ENCODE measurements at regions not wholly inside any gene's neighbourhood (a gene's known extent, or its start where the extent isn't known, plus 50 kb on each side); places are given as distances from the start of the nearest gene placed in this dataset.
A peak's percentile ranks its signal among the peaks of the same experiment; 100 is the strongest.

DNA sequence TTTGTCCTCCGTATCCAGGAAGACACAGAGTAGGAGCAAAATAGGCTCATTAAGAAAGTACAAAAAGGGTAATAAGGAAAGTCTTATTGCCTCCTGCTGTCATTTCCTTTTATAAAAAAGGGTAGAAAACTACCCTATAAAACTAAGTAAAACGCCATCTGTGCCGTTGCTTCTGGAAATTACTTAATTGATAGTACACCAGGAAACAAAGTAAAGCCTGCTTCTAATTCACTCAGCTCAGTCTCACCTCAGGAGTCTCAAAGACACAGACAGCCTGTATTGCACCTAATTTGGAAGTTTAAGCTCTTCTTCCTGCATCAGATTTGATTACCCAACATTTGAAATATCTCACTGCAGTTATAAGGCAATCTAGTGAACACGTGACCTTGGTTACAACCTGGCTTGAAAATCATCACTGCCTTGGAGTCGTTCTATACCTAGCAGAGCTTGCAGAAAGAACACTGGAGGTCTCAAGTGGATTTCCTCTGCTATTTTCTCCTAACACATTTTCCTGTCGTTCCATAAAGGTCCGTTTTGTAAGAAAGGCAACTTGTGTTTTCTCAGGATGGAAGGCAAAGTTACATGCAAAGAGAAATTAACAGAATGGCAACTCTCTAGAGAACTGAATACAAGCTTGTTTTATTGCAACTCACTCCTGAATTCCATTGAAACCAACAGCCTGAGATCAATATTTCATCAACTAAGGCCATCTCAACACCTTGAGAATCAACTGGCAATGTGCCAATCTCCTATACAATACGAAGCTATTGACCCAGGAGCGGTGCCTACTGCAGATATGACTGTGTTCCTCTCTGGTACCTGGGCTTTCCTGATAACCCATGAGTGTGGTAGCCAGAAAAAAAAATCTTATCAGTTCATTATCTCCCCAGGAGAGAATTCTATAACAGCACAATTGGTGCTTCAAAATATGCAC lies 203.3 kb upstream of the LMCD1 start:
- no peak for DNase-seq (ENCODE audit: low read depth)
- TF ChIP-seq, protein P1, sequence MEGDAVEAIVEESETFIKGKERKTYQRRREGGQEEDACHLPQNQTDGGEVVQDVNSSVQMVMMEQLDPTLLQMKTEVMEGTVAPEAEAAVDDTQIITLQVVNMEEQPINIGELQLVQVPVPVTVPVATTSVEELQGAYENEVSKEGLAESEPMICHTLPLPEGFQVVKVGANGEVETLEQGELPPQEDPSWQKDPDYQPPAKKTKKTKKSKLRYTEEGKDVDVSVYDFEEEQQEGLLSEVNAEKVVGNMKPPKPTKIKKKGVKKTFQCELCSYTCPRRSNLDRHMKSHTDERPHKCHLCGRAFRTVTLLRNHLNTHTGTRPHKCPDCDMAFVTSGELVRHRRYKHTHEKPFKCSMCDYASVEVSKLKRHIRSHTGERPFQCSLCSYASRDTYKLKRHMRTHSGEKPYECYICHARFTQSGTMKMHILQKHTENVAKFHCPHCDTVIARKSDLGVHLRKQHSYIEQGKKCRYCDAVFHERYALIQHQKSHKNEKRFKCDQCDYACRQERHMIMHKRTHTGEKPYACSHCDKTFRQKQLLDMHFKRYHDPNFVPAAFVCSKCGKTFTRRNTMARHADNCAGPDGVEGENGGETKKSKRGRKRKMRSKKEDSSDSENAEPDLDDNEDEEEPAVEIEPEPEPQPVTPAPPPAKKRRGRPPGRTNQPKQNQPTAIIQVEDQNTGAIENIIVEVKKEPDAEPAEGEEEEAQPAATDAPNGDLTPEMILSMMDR (IDR thresholded peaks at IDR 0.05; ENCODE audit: control insufficient read depth, extremely low read depth, insufficient read depth) = no peak
- no peak overlapping the region for H3K4me3 ChIP-seq (ENCODE audit: low read depth, low read length)

DNA sequence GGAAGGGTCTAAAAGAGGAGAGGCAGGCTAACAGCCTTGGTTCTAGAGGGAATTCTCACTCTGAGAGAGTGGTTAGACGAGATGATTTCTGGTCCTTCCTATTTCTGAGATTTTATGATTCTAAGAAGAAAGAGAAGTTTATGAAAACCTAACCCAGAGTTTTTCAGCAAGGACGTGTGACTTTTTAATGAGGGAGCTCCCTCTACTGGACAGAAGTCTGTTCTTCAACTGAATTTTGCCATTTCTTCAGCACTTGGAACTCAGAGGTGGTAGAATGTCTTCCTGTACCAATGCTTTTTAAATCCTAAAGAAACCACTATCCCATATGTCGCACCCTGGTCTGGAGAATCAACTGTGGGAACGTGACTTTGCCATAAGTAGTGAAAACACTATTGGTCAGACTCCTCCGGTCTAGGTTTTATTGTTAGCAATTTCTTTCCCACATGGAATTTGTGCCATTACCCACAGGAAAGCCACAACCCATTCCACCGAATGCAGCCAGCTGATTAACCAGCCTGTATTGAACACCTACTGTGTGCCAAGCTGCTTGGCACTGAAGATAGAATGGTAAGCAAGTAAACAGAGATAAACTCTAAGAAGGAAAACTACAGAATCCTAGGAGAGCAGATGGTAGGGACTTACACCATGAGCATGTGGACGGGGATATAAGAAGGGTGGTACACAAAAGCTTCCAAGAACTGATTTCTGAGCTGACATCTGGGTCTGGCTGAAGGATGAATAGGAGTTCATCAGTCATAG lies 199.5 kb upstream of the LMCD1 start:
- DNase-seq (ENCODE audit: low read depth) = no peak

DNA sequence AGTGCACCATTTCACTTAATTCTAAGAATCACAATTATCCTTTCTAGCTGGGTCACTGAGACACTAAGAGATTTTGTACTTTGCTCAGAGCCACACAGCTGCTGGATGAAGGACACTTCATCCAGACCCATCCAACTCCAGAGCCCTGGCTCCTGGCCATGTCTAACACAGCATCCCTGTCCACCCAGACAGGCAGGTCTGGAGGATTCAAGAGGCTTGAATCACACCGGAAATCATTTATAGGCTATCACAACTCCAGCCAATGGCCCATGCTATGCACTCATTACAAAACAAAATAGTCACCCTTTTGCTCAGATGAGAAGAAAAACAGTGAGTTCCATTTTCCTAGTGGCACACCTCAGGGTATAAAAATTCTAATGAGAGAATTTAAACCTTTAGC lies 198.2 kb upstream of the LMCD1 start:
- no peak overlapping the region for H3K4me3 ChIP-seq (ENCODE audit: low read depth, low read length)
- DNase-seq (ENCODE audit: low read depth) = no peak
- TF ChIP-seq, protein P1 (IDR thresholded peaks at IDR 0.05; ENCODE audit: control insufficient read depth, extremely low read depth, insufficient read depth) = no peak

More for the DNA sequence above, 199.5 kb upstream of the LMCD1 start:
- TF ChIP-seq, protein P1 (IDR thresholded peaks at IDR 0.05; ENCODE audit: control insufficient read depth, extremely low read depth, insufficient read depth) = peak; percentile 79
- H3K4me3 ChIP-seq (ENCODE audit: low read depth, low read length) = no peak overlapping the region

DNA sequence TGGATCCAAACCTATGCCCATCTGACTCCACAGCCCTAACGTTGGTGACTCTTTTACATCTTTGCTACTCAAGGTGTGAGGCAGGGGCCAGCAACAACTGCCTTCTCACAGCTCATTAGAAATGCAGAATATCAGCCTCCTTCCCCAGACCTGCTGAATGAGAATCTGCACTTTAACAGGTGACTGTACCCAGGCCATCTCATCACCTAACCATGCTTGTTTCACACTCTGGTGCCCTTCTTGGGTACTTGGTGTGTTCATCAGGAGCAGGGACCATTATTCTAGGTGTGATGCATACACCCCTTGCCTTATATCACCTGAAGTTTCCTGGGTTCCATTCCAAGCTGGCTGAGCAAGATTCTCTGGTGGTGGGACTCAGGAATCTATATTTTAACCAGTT lies 196.3 kb upstream of the LMCD1 start:
- DNase-seq (ENCODE audit: low read depth) = no peak
- TF ChIP-seq, protein P1 (IDR thresholded peaks at IDR 0.05; ENCODE audit: control insufficient read depth, extremely low read depth, insufficient read depth) = no peak

DNA sequence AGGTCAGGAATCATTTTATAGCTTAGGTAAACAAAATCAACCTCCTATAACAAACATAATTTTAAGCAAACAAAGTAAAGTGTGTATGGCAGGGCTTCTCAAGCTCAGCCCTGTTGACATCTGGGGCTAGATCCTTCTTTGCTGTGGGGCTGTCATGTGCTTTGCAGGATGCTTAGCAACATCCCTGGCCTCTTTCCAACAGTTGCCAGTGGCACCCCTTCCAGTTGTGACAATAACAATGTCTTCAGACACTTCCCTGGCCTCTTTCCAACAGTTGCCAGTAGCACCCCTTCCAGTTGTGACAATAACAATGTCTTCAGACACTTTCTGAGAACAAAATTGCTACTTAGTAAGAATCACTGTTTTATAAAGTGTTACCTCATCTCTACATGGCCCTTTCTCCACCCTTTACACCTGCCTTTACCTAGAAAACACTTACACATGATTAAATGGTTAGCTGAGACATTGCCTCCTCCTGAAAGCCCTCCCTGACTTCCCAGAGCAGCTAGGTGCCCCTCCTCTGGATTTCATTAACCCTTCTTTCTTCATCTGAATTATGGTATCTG lies 194.0 kb upstream of the LMCD1 start:
- H3K4me3 ChIP-seq (ENCODE audit: low read depth, low read length) = no peak overlapping the region
- TF ChIP-seq, protein P1 (IDR thresholded peaks at IDR 0.05; ENCODE audit: control insufficient read depth, extremely low read depth, insufficient read depth) = no peak
- no peak for DNase-seq (ENCODE audit: low read depth)

More for the DNA sequence above, 196.3 kb upstream of the LMCD1 start:
- no peak overlapping the region for H3K4me3 ChIP-seq (ENCODE audit: low read depth, low read length)

DNA sequence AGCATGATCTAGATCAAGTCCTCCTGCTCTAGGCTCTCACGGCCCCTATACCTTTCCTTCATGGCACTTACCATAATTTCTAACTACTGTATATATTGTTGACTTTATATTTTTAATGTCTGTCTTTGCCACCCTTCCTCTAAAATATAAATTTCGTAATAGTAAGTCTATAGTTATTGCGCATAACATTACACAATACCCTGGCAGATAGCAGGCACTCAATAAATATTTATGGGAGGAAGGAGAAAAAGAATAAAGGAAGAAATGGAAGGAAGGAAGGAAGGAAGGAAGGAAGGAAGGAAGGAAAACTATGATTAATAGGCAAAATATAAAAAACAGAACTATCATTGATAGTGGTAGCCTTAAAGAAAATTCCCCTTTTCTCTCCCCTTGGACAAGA lies 190.3 kb upstream of the LMCD1 start:
- TF ChIP-seq, protein P1 (IDR thresholded peaks at IDR 0.05; ENCODE audit: control insufficient read depth, extremely low read depth, insufficient read depth) = no peak
- no peak overlapping the region for H3K4me3 ChIP-seq (ENCODE audit: low read depth, low read length)
- DNase-seq (ENCODE audit: low read depth) = no peak

Measured in LNCaP clone FGC (cell line).